HG02852 (cell line): ENCODE measurements at regions not wholly inside any gene's neighbourhood (a gene's known extent, or its start where the extent isn't known, plus 50 kb on each side); places are given as distances from the start of the nearest gene placed in this dataset.

ENCODE experiments used
- ATAC-seq: cut with Tn5 transposase; IDR thresholded peaks from one replicate; pipeline ENCODE4 v1.9.1; 2021; ENCODE audit warnings: mild to moderate bottlenecking, moderate library complexity; ENCODE audit not compliant: unreplicated experiment

GRCh38 chr12:124400124-124400523 is 105.2 kb downstream of the RFLNA start:
- ATAC-seq: no peak

- ATAC-seq: no peak
Measured at GRCh38 chr12:124399622-124400021, 104.7 kb downstream of the RFLNA start.

GRCh38 chr12:124398578-124399227 is 103.8 kb downstream of the RFLNA start:
- no peak for ATAC-seq

GRCh38 chr12:124397807-124398577 is 103.1 kb downstream of the RFLNA start:
- ATAC-seq: no peak

- ATAC-seq: no peak
Measured at GRCh38 chr12:124397399-124397679, 102.4 kb downstream of the RFLNA start.

- no peak for ATAC-seq
Measured at GRCh38 chr12:124396544-124397398, 101.9 kb downstream of the RFLNA start.

GRCh38 chr12:124395986-124396385 is 101.1 kb downstream of the RFLNA start:
- no peak for ATAC-seq

- ATAC-seq: no peak
Measured at GRCh38 chr12:124395284-124395752, 100.4 kb downstream of the RFLNA start.

GRCh38 chr12:124394462-124395128 is 99.7 kb downstream of the RFLNA start:
- ATAC-seq: no peak

GRCh38 chr12:124393831-124394230 is 98.9 kb downstream of the RFLNA start:
- no peak for ATAC-seq

GRCh38 chr12:124393414-124393790 is 98.5 kb downstream of the RFLNA start:
- ATAC-seq: no peak

- ATAC-seq: no peak
Measured at GRCh38 chr12:124392667-124393413, 97.9 kb downstream of the RFLNA start.

- no peak for ATAC-seq
Measured at GRCh38 chr12:124392271-124392666, 97.4 kb downstream of the RFLNA start.

- ATAC-seq: peak; percentile 44
Measured at GRCh38 chr12:124391340-124392261, 96.7 kb downstream of the RFLNA start.

GRCh38 chr12:124390442-124391097 is 95.7 kb downstream of the RFLNA start:
- peak; percentile 41 for ATAC-seq

- ATAC-seq: no peak
Measured at GRCh38 chr12:124389725-124390441, 95.0 kb downstream of the RFLNA start.

- ATAC-seq: no peak
Measured at GRCh38 chr12:124389138-124389724, 94.3 kb downstream of the RFLNA start.

GRCh38 chr12:124388679-124389137 is 93.8 kb downstream of the RFLNA start:
- no peak for ATAC-seq
